ENCODE measurements at regions not wholly inside any gene's neighbourhood (a gene's known extent, or its start where the extent isn't known, plus 50 kb on each side); places are given as distances from the start of the nearest gene placed in this dataset.

DNA sequence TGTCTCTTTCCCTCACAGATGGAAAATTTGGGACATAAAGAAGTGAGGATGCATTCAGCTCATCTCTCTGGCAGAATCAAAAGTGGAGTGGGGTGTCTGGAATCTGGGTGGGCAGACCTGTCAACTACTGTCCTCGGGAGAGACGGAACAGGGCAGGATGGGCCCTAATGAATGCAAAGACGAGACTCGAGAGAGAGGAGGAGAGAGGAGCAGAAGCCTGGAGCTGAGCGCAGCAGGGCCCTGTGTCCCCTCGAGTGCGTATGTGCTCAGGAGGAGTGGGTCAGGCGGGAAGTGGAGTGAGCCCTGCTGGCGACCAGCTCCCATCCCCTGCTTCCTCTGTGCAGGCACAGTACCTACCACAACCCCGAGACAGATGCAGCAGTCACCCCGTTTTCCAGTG lies 78.9 kb downstream of the TEX29 start:
- no CpG with 5 or more reads among the region's 11 CpGs for WGBS (ENCODE audit: extremely low coverage, insufficient read length, low lambda C conversion rate)

More for the DNA sequence above, 78.9 kb downstream of the TEX29 start:
- Histone ChIP-seq H3K27ac (ENCODE audit: insufficient read length, low read depth, low read length) (no peak overlapping the region), H3K79me2 (ENCODE audit: insufficient read depth, low read length) (no peaks in the 10 kb centered on the region), H2BK12ac (ENCODE audit: insufficient read length, low read depth, low read length) (no peak overlapping the region), H2BK5ac (ENCODE audit: insufficient read length, low read length) (no peak overlapping the region), H3K23ac (ENCODE audit: insufficient read length, low read depth, low read length) (no peak overlapping the region), H3K9me3 (ENCODE audit: control insufficient read depth, low read depth, low read length) (no peaks in the 10 kb centered on the region), H3K79me1 (ENCODE audit: insufficient read depth, low read depth, low read length, poor library complexity, severe bottlenecking) (no peaks in the 10 kb centered on the region), H2AK5ac (ENCODE audit: insufficient read length, low read length) (no peak overlapping the region), H4K5ac (ENCODE audit: insufficient read length, low read depth, low read length) (no peak overlapping the region), H3T11ph (ENCODE audit: low read length) (no peak overlapping the region), H3K23me2 (ENCODE audit: insufficient read length, low read depth, low read length, poor library complexity, severe bottlenecking) (no peaks in the 10 kb centered on the region), H2AFZ (ENCODE audit: low read length) (no peak overlapping the region), H3K27me3 (ENCODE audit: insufficient read depth, low read length) (no peaks in the 10 kb centered on the region), H4K91ac (ENCODE audit: insufficient read length, low read depth, low read length) (no peak overlapping the region), H3K4ac (ENCODE audit: low read depth, low read length) (no peak overlapping the region), H3K9ac (ENCODE audit: extremely low read depth, insufficient read length, low read length) (no peak overlapping the region), H2BK120ac (ENCODE audit: low read depth, low read length, poor library complexity, severe bottlenecking) (no peak overlapping the region), H2BK15ac (ENCODE audit: low read depth, low read length) (no peak overlapping the region), H4K8ac (replicated peaks; ENCODE audit: insufficient read length, low read depth, low read length) (no peak overlapping the region), H3K4me1 (ENCODE audit: insufficient read depth, low read length) (no peaks in the 10 kb centered on the region), H3K14ac (ENCODE audit: insufficient read depth, low read length) (no peak overlapping the region), H3K4me2 (ENCODE audit: insufficient read depth, insufficient read length, low read length) (no peak overlapping the region), H3K56ac (ENCODE audit: insufficient read length, low read depth, low read length) (no peak overlapping the region), H2BK20ac (ENCODE audit: low read depth, low read length, poor library complexity, severe bottlenecking) (no peak overlapping the region), H4K20me1 (ENCODE audit: control insufficient read depth, insufficient read depth, insufficient read length) (no peaks in the 10 kb centered on the region), H3K18ac (ENCODE audit: insufficient read length, low read depth, low read length) (no peak overlapping the region)
- peak; percentile 14 for DNase-seq
- H3K9me3 Mint-ChIP-seq = peaks cover 2 to 6% of the 10 kb centered on the region in 2 experiments; a peak in 3 of 5 replicates
- no peak overlapping the region for H3K4me3 Mint-ChIP-seq
- peaks cover 19% of the 10 kb centered on the region for H3K27me3 Mint-ChIP-seq (ENCODE audit: low read depth)
- H3K27ac Mint-ChIP-seq = peak overlapping the region in 1 of 3 experiments; percentile 4; a peak in 1 of 7 replicates
- H3K36me3 Mint-ChIP-seq (ENCODE audit: insufficient read depth in 1 of 3, low read depth in 3 of 3) = peaks cover 0 to 2% (median 0%) of the 10 kb centered on the region in 3 experiments; a peak in 4 of 7 replicates
- TF ChIP-seq CTCF (conservative IDR thresholded peaks at IDR 0.05) = no peak
- H3K4me1 Mint-ChIP-seq = peaks cover 0 to 3% of the 10 kb centered on the region in 2 experiments; a peak in 1 of 4 replicates
